Osteocyte (in vitro differentiated cells): ENCODE measurements at regions not wholly inside any gene's neighbourhood (a gene's known extent, or its start where the extent isn't known, plus 50 kb on each side); places are given as distances from the start of the nearest gene placed in this dataset.

Source experiments
- DNase-seq: peaks from one replicate; pipeline ENCODE4 v3.0.0; 2021; ENCODE audit warnings: mixed read lengths; ENCODE audit not compliant: unreplicated experiment; ENCODE audit errors: extremely low spot score
- H3K27ac Mint-ChIP-seq: one replicate; pipeline ENCODE4 v1.8.0; 2021; ENCODE audit warnings: mild to moderate bottlenecking, mixed read lengths; ENCODE audit not compliant: unreplicated experiment
- H3K27me3 Mint-ChIP-seq: one replicate; pipeline ENCODE4 v1.8.0; 2021; ENCODE audit warnings: mixed read lengths; ENCODE audit not compliant: unreplicated experiment
- H3K36me3 Mint-ChIP-seq: one replicate; pipeline ENCODE4 v1.8.0; 2021; ENCODE audit warnings: mixed read lengths; ENCODE audit not compliant: unreplicated experiment
- H3K4me1 Mint-ChIP-seq: one replicate; pipeline ENCODE4 v1.8.0; 2021; ENCODE audit warnings: mixed read lengths; ENCODE audit not compliant: unreplicated experiment
- H3K4me3 Mint-ChIP-seq: one replicate; pipeline ENCODE4 v1.8.0; 2021; ENCODE audit warnings: mild to moderate bottlenecking, moderate library complexity, mixed read lengths; ENCODE audit not compliant: unreplicated experiment
- H3K9me3 Mint-ChIP-seq: one replicate; pipeline ENCODE4 v1.8.0; 2021; ENCODE audit warnings: mixed read lengths; ENCODE audit not compliant: unreplicated experiment
- TF ChIP-seq, protein P1 (sequence below): fragments of 200-600 bp; sonication (generic); IDR thresholded peaks from 2 replicates; pipeline ENCODE4 v1.5.0; 2021; ENCODE audit warnings: antibody characterized with exemption, mild to moderate bottlenecking, moderate library complexity

GRCh38 chr2:12827721-12828120, 111.0 kb downstream of the TRIB2 start:
- TF ChIP-seq, protein P1, sequence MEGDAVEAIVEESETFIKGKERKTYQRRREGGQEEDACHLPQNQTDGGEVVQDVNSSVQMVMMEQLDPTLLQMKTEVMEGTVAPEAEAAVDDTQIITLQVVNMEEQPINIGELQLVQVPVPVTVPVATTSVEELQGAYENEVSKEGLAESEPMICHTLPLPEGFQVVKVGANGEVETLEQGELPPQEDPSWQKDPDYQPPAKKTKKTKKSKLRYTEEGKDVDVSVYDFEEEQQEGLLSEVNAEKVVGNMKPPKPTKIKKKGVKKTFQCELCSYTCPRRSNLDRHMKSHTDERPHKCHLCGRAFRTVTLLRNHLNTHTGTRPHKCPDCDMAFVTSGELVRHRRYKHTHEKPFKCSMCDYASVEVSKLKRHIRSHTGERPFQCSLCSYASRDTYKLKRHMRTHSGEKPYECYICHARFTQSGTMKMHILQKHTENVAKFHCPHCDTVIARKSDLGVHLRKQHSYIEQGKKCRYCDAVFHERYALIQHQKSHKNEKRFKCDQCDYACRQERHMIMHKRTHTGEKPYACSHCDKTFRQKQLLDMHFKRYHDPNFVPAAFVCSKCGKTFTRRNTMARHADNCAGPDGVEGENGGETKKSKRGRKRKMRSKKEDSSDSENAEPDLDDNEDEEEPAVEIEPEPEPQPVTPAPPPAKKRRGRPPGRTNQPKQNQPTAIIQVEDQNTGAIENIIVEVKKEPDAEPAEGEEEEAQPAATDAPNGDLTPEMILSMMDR: no peak
- Mint-ChIP-seq H3K27ac (no peak overlapping the region), H3K27me3 (no peaks in the 10 kb centered on the region), H3K36me3 (no peaks in the 10 kb centered on the region), H3K4me3 (no peak overlapping the region), H3K4me1 (peaks cover 6% of the 10 kb centered on the region), H3K9me3 (no peaks in the 10 kb centered on the region)
- no peak for DNase-seq

GRCh38 chr2:12828980-12829379, 112.2 kb downstream of the TRIB2 start:
- Mint-ChIP-seq H3K9me3 (no peaks in the 10 kb centered on the region), H3K4me1 (peaks cover 4% of the 10 kb centered on the region), H3K27me3 (no peaks in the 10 kb centered on the region), H3K4me3 (no peak overlapping the region), H3K27ac (no peak overlapping the region), H3K36me3 (no peaks in the 10 kb centered on the region)
- DNase-seq: no peak
- TF ChIP-seq, protein P1: no peak

GRCh38 chr2:12831016-12831415, 114.3 kb downstream of the TRIB2 start:
- no peak for DNase-seq
- no peaks in the 10 kb centered on the region for H3K27me3 Mint-ChIP-seq
- no peaks in the 10 kb centered on the region for H3K36me3 Mint-ChIP-seq
- no peak overlapping the region for H3K4me3 Mint-ChIP-seq
- H3K27ac Mint-ChIP-seq: no peak overlapping the region
- no peaks in the 10 kb centered on the region for H3K9me3 Mint-ChIP-seq
- TF ChIP-seq, protein P1: no peak
- no peaks in the 10 kb centered on the region for H3K4me1 Mint-ChIP-seq

DNA sequence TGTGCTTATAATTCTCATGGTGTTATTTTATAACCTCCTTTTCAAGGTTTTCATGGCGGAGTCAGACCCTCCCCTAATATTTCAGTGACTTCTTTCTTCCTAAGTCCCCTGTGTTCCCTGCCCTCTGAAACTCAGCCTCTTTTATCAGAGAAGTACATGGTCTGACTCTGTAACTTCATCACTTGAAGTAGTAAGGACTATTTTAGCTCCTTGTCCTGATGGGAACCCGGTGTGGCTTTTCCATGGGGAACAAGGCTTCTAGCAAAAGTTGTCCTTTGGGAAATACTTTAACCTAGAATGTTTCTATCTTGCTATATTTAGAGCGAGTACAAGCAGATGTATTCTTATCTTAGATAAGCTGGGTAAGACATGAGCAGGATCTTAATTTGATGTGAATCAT, 117.5 kb downstream of the TRIB2 start:
- Mint-ChIP-seq H3K27me3 (no peaks in the 10 kb centered on the region), H3K27ac (no peak overlapping the region)

GRCh38 chr2:12835733-12836132, 119.0 kb downstream of the TRIB2 start:
- TF ChIP-seq, protein P1: no peak
- Mint-ChIP-seq H3K4me1 (no peaks in the 10 kb centered on the region), H3K36me3 (no peaks in the 10 kb centered on the region), H3K9me3 (no peaks in the 10 kb centered on the region), H3K27me3 (no peaks in the 10 kb centered on the region), H3K4me3 (no peak overlapping the region), H3K27ac (no peak overlapping the region)
- no peak for DNase-seq

More for the DNA sequence above, 117.5 kb downstream of the TRIB2 start:
- no peak overlapping the region for H3K4me3 Mint-ChIP-seq
- H3K36me3 Mint-ChIP-seq: no peaks in the 10 kb centered on the region
- H3K9me3 Mint-ChIP-seq: no peaks in the 10 kb centered on the region
- no peak for DNase-seq
- no peaks in the 10 kb centered on the region for H3K4me1 Mint-ChIP-seq
- TF ChIP-seq, protein P1: no peak
